H1 (cell line): ENCODE measurements at regions not wholly inside any gene's neighbourhood (a gene's known extent, or its start where the extent isn't known, plus 50 kb on each side); places are given as distances from the start of the nearest gene placed in this dataset.

Experiments used
- CHD2 ChIP-seq: IDR thresholded peaks from 2 replicates; pipeline ENCODE4 v1.6.1; 2012; ENCODE audit warnings: low read length, improper control_type of control experiment
- CTCF ChIP-seq, 3 experiments: IDR thresholded peaks; 1 replicate in 2 of 3; 2 replicates in 1 of 3; pipeline versions ENCODE4 v1.5.1 to v1.6.1; 2011; ENCODE audit warnings: low read length in 3 of 3, mild to moderate bottlenecking in 3 of 3, inconsistent platforms in 2 of 3, low read depth in 1 of 3, moderate library complexity in 1 of 3; ENCODE audit not compliant: insufficient read depth in 1 of 3; ENCODE audit errors: control extremely low read depth in 1 of 3
- JUN ChIP-seq: IDR thresholded peaks from 2 replicates; pipeline ENCODE4 v1.6.1; 2011; ENCODE audit warnings: low read depth, mild to moderate bottlenecking, improper control_type of control experiment, low read length
- NRF1 ChIP-seq: IDR thresholded peaks from 2 replicates; pipeline ENCODE4 v1.6.1; 2011; ENCODE audit warnings: mild to moderate bottlenecking, low read depth, low read length, improper control_type of control experiment
- PHF8 ChIP-seq: fragments of 200-600 bp; sonication (generic); conservative IDR thresholded peaks from 2 replicates; pipeline ENCODE4 v1.7.1; 2012; ENCODE audit warnings: low read depth, mild to moderate bottlenecking, inconsistent platforms, low read length, moderate library complexity
- POLR2A ChIP-seq, 2 experiments: IDR thresholded peaks; 1 replicate in 1 of 2; 2 replicates in 1 of 2; pipeline ENCODE4 v1.6.1; 2011; ENCODE audit warnings: low read depth in 2 of 2, low read length in 2 of 2, mild to moderate bottlenecking in 2 of 2; ENCODE audit errors: control extremely low read depth in 1 of 2
- POLR2AphosphoS5 ChIP-seq: IDR thresholded peaks from 2 replicates; pipeline ENCODE4 v1.6.1; 2011; ENCODE audit warnings: low read depth, low read length
- YY1 ChIP-seq: IDR thresholded peaks from 2 replicates; pipeline ENCODE4 v1.6.1; 2011; ENCODE audit warnings: low read depth, mild to moderate bottlenecking, low read length
- TF ChIP-seq, protein P1 (sequence below): IDR thresholded peaks from 2 replicates; pipeline ENCODE4 v1.6.1; 2011; ENCODE audit warnings: low read depth, mild to moderate bottlenecking, low read length; ENCODE audit not compliant: insufficient read depth

GRCh38 chrX:5417381-5417780 is 811.3 kb downstream of the NLGN4X start:
- TF ChIP-seq, protein P1, sequence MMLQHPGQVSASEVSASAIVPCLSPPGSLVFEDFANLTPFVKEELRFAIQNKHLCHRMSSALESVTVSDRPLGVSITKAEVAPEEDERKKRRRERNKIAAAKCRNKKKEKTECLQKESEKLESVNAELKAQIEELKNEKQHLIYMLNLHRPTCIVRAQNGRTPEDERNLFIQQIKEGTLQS = no peak
- TF ChIP-seq NRF1 = no peak
- no peak for TF ChIP-seq POLR2A (IDR thresholded peaks at IDR 0.05; ENCODE audit: control extremely low read depth in 1 of 2, low read depth in 2 of 2, low read length in 2 of 2)
- no peak for TF ChIP-seq YY1
- TF ChIP-seq CTCF (IDR thresholded peaks at IDR 0.05; ENCODE audit: control extremely low read depth in 1 of 3, insufficient read depth in 1 of 3, low read depth in 1 of 3, low read length in 3 of 3) = no peak
- no peak for TF ChIP-seq PHF8
- no peak for TF ChIP-seq JUN
- no peak for TF ChIP-seq CHD2
- TF ChIP-seq POLR2AphosphoS5 = no peak
